Activated T-cell treated with anti-CD3 and anti-CD28 coated beads for 24 hours (primary cell): ENCODE measurements at regions not wholly inside any gene's neighbourhood (a gene's known extent, or its start where the extent isn't known, plus 50 kb on each side); places are given as distances from the start of the nearest gene placed in this dataset.
"Not testable (repeated sequence)": the region's sequence is repeated elsewhere in the genome, so short reads cannot be mapped to it uniquely, and the experiment has no call there.

Experiments used
- DNase-seq: peaks from one replicate; pipeline ENCODE4 v3.0.0-alpha.2; 2020; ENCODE audit warnings: low read depth

DNA sequence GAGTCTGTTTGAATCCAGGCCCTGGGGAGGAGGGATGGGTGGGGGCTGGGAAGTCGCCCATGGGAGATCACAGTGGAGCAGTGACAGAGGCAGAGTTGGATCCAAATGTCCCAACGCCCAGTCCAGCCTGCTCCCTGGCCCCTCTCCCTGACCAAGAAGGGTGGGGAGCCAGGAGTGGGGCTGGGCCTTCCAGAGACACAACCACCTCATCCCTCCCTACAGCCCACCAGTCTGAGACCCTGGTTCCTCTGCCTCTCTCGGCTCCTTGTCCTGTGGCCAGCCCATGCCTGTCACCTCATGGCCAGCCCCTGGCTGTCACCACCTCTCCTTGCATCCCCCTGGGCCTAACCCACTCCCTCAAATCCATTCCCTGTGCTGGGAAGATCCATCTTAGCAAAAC lies 71.2 kb upstream of the PRR5 start:
- DNase-seq: no peak

DNA sequence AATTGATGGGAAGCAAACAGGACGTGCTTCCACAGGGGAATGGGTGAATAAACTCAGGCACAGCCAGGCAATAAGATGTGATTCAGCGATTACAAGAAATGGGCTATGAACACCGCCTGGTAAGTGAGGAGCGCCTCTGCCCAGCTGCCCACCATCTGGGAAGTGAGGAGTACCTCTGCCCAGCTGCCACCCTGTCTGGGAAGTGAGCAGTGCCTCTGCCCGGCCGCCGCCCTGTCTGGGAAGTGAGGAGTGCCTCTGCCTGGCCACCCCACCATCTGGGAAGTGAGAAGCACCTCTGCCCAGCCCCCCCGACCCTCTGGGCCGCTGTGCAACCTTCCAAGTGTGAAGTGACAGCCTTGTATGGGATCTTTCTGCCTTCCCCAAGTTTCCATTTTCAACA lies 73.2 kb upstream of the PRR5 start:
- DNase-seq: no peak

DNA sequence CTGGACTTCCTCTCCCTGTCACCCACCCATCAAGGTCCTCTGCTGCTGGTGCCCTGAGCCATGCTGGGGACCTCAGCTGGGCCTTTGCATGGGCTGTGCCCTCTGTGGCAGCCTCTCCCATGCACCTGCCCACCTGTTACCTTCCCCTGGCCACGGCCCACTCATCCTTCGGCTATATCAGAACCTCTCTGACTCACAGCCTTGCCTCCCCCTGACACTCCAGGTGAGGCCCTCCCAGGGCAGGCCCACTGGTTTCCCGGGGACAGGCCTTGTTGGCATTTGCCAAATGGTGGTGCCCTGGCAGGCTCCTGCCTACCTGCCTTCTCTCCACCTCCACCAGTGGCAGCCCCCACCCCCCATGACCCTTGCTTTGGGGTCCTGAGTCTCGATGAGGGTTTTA lies 73.7 kb upstream of the PRR5 start:
- no peak for DNase-seq

DNA sequence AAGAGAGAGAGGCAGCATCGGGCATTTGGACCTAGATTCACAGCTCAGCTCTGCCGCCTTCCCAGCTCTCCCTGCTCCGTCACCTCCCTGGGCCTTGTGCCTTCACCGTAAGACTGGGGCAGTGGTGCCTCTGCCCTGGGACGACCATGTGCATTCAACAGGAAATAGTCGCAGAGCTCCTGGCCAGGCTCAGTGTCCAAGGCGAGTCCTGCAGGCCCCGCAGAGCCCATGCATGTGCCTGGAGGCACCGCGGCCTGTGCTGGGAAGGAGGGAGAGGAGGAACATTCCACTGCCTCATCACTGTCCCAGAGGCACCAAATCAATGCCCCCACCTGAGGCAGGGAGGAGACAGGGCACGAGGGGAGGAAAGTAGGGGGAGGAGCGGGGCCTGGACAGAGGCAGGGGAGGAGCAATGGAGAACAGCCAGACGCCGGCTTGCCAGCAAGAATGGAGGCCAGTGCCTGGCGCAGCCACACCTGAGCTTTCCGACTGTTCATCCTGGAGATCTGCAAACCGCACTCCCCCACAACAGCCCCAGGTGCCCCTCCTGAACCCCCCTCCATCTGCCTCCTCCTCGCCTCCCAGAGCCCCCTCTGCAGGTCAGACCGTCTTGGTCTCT lies 74.4 kb upstream of the PRR5 start:
- DNase-seq: no peak

DNA sequence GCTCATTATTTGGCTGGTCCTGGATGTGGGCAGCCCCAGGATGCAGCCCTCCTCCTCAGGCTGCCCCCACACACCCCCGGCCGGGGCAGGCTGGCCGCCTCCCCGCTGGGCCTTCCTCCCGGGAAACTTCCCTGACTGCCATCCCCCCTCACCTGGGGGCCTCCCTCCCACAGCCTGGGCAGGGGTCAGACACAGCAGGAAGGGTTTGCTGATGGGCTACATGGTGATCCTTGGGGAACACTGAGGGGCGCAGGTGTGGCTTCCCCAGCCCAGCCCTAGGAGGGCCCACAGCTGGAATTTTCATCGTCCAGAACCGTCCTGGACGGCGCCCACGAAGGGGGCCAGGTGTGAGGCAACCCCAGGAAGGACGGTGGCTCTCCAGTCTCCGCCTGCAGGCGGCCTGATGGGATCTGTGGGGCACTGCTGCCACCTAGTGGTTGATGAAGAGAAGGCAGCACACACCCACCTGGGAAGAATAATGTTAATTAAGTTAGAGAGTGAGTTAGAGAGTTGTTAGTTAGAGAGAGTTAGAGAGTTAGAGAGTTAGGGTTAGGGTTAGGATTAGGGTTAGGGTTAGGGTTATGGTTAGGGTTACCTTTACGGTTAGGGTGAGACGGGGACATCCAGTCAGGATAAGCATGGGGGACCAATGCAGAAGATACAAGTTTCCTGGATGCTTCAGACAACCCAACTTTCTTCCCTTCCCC lies 75.9 kb upstream of the PRR5 start:
- peak; percentile 69 for DNase-seq

DNA sequence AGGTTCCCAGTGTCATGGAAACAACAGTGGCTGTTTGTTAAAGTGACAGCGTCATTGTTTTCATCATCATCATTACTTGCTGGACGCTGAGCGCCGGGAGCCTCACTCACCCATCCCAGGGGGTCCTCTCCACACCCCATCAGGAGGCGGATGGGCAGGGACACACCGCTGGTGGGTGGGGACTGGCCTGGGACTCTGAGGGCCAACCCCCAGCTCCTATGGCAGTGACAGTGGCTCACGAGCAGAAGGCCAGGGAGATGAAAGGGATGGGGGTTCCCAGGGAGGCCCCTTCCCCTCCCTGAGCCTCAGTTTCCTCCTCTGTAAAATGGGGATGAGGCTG lies 76.6 kb upstream of the PRR5 start:
- no peak for DNase-seq

DNA sequence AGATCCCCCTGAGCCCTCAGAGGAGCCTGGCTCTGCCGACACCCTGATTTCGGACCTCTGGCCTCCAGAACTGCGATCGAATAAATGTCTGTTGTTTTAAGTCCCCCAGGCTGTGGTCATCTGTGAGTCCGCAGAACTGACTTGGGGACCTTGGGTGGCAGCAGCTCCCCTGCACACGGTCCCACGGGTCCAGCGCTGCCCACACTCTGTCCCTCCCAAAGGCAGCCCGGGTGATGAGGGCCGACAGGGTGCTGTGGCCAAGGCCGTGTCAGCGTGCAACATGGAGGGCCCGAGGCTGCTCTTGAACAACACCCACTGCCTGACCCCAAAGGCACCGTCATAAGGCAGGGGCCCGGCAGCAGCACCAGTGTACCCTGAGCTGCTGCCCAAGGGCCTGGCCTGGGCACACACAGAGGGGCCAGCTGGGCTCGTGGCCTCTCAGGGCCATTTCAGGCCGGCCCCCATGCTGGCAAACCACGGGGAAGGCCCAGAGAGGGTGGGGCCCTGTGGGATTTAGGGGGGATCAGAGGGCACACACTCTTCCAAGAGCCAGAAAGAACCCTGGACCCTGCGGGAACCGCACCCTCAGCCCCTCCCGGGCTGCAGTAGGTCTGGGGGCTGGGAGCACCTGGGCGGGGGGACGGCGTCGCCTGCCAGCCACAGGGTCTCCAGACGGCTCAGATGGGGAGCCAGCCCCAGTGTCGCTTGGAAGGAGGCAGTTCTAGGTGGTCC lies 77.1 kb upstream of the PRR5 start:
- DNase-seq: no peak

DNA sequence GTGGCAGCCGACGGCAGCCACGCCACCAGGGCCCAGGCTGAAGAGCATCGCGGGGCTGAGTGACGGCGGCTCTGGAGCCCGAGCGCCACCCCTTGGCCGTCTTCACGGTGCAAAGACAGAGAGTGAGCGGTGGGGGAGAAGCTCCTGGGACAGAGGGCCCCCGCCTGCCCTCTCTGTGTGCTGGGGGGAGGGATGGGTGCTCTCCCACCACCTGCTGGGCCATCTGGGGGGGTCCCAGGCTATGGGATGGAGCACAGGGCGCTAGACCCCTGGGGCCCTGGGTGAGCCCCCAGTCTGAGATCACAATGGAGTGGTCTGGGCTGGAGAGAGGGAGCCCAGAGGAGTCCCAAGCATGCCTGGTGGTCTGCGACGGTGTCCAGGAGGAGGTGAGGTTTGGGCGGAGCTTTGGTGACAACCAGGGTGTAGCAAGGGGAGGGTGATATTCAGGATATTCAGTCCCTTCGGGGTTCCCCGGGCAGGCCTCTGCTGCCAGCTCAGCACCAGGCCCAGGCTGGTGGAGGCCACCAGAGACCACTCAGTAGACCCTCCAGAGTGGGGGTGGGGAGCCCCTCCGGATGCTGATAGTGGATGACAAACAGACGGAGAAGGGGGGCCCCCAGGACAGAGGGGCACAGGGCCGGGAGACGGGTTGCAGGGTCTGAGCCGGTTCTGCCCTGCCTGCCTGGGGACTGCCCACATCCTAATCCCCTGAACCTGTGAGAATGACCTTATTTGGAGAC lies 78.1 kb upstream of the PRR5 start:
- no peak for DNase-seq

DNA sequence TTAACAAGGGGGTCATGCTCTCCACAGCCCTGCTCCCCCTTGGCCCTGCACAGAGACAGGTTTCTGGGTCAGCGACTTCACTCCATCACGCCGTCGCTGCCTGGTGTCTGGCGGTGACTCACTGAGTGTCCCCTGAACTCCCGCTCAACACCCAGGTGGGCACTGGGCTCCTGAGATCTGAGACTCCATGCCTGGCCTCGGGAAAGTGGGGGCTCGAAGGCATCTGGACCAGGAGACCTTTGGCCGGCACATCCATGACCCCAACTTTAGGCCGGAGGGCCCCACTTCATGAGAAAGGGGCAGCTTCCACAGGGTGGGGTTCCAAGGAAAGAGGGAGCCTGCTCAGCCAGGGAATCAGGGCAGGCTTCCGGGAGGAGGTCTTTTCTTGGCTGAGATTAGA lies 79.3 kb upstream of the PRR5 start:
- no peak for DNase-seq

DNA sequence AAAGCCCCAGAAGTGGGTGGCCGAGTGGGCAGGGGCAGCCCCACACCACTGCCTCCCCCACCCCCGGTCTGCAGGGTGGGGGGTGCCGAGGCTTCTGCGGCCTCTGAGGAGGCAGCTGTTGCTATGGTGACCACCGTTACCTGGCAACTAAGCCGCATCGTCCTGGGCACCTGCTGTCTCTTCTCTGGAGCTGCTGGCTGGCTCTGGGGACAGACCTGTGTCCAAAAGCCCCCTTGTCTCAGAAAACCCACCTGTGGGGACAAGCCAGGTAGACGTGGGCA lies 79.9 kb upstream of the PRR5 start:
- no peak for DNase-seq

DNA sequence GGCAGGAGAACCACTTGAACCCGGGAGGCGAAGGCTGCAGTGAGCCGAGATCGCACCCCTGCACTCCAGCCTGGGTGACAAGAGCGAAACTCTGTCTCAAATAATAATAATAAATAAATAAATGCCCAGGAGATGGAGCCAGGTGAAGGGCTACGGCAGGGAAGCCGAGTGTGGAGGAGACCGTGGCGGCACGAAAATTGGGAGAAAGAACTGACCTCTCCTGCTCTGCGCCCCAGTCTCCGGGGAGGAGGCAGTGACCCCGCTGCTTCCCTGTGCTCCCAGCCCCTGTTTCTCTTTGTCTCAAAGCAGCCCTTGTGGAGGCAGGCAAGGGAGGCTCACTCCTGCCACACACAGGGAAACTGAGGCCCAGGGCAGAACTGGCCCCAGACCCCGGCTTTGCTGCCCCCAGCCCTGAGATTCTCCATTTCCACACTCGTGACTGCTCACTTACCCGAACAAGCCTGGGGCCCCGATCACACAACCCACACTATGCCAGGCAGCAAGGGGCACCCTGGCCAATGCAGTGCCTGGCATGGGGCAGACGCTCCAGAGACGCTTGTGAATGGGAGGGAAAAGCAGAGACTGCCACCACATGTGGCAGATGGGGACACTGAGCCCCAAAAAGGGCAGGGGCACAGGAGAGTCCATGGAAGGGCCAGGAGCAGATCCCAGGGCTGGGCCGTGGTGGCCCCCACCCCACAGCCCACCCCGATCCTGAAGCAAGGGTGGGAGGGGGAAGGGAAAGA lies 80.4 kb upstream of the PRR5 start:
- no peak for DNase-seq

DNA sequence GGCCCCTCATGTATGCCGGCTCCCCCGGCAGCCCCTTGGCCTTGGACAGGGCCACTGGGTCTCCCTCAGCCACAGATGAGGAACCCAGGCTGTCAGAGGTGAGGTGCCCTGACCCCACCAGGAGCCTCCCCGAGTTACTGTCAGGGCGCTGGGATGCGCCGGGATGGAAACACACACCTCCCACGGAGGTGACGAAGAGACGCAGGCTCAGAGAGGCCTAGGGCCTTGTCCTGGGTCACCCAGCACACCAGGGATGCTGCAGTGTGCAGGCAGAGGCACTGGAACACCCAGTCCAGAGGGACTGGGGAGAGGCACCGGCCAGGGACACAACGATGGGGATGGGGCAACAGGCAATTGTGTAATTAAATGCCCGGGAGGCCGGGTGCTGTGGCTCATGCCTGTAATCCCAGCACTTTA lies 81.2 kb upstream of the PRR5 start:
- no peak for DNase-seq

DNA sequence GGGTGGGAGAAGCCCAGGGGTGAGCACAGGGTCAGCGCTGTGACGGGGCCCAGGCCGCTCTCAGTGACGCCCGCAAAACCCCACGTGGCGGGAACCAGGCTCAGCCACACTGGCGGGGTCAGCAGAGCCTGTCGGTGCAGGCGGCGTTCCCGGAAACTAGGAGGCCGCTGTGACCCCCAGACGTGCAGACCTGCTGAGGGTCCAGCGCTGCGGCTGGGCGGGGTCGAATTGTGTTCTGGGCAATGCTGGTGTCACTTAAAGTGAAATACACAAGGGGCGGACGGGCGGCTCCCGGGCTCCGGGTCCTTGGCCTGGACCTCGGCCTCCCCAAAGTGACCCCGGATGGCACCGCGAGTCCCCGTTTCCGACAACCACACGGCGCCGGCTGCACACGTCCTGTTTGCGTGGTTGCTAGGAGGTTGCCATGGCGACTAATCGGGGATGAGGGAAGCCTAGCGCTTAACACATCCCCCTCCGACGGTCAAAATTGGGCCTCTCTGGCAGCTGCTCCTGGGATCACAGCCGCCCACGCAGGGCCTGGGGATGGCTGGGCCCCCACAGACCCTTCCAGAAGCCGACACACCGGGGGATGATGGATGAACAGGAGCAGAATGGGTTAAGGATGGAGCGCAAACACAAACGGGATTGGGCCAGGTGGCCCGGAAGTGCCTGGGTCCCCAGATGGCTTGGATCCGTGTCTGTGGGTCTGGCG lies 81.7 kb upstream of the PRR5 start:
- peak; percentile 58 for DNase-seq

DNA sequence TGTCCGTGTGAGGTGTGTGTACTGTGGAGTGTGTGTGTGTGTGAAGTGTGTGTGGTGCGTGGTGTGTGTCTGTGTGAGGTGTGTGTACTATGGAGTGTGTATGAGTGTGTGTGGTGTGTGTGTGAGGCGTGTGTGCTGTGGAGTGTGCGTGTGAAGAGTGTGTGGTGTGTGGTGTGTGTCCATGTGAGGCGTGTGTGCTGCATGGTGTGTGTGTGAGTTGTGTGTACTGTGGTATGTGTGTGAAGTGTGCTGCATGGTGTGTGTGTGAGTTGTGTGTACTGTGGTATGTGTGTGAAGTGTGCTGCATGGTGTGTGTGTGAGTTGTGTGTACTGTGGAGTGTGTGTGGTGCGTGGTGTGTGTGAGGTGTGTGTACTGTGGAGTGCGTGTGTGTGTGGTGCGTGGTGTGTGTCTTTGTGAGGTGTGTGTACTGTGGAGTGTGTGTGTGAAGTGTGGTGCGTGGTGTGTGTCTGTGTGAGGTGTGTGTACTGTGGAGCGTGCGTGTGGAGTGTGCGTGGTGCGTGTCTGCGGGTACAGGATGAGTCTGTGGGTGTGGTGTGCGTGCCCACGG lies 82.4 kb upstream of the PRR5 start:
- not testable (repeated sequence) for DNase-seq

DNA sequence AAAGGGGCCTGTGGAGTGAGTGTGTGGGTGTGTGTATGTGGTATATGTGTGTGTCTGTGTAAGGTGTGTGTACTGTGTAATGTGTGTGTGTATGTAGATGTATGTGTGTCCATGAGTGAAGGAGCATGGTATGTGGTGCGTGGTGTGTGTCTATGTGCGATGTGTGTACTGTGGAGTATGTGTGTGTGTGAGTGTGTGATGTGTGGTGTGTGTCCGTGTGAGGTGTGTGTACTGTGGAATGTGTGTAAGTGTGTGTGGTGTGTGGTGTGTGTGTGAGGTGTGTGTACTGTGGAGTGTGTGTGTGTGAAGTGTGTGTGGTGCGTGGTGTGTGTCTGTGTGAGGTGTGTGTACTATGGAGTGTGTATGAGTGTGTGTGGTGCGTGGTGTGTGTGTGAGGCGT lies 83.1 kb upstream of the PRR5 start:
- not testable (repeated sequence) for DNase-seq

DNA sequence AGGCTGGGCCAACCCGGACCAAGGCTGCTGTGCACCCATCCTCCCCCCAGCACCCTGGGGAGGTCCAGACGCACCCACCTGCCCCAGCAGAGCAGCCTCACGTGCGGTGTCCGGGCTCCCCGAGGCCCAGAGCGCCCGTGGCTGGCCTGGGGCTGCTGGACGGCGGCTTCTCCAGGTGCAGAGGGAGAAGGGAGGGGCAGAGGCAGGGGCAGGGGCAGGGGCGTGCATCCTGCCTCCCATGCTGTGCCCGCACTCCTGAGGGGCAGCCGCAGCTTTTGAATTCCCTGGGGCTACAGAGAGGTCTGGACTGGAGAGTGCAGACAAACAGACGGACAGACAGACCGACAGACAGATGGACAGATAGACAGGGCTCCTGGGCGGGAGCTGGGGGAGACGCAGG lies 83.6 kb upstream of the PRR5 start:
- DNase-seq: no peak

DNA sequence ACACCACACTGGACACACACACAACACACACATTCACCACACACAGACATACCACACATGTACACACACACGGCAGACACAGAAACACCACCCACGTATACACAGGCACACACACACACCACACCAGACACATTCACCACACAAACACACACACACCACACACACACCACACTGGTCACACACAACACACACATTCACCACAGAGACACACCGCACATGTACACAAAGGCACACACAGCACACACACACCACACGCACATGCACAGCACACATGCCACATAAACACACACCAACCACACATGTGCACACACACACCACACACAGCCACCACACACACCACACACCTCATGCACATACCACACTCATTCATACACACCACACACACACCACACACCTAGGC lies 84.2 kb upstream of the PRR5 start:
- DNase-seq: no peak

DNA sequence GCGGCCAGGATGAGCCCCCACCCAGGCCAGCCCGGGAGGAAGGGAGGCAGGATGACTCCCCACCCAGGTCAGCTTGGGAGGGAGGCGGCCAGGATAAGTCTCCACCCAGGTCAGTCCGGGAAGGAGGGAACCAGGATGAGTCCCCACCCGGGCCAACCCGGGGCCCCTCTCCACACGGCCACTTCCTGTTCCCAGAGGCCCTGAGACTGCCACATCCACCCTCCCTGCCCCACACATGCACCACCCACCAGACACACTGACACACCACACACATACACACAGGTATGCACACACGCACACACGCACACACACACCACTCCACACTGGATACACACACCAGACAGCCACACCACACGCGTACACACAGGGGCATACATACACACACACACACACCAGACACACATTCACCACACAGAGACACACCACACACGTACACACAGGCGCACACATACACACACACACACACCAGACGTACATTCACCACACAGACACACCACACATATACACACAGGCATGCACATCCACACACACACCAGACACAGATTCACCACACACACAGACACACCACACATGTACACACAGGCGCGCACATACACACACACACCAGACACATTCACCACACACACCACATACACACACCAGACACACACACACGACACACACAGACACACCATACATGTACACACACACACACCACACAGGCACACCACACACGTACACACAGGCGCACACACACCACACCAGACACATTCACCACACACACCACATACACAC lies 84.9 kb upstream of the PRR5 start:
- no peak for DNase-seq

DNA sequence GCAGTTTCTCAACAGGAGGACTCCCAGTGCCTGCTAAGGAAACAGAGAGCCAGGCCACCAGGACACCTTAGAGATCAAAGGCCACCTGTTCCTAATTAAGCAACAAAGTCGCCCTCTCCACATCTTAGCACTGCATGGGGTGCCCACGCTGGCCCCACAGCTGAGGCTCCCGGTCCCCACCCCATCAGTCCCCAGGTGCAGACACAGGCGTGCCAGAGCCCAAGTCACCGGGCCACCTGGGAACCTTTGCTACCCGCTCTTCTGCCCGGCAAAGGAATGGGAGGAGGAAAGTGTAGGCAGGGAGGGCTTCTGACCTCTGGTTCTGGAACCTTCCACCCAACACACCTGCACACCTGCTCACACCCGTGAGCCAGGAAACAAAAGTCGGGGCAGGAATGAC lies 85.5 kb upstream of the PRR5 start:
- no peak for DNase-seq

DNA sequence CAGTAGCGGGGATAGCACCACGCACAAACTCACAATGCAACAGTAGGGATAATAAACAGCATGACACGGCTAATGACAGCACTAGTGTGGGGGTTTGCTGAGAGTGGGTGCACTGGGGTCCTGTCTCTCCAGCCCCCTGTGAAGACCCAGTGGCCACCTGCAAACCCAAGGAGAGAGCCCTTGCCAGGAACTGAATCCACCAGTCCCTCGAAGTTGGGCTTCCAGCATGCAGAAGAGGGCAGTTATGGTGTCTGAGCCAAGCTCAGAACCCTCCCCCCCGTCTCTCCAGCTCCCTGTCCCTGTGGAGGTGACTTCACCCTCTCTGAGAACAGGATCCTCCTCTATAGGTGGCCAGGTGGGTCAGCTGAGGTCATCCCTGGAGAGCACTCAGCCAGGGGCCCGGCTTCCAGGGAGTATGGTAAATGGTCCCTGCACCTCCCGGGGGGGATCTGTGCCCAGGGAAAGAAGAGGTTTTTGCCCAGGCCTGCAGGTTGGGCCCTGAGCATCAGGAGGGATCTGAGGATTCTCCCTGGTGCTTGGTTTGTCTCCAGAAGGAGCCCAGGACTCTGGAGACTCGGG lies 86.3 kb upstream of the PRR5 start:
- DNase-seq: no peak
